ENCODE measurements at regions not wholly inside any gene's neighbourhood (a gene's known extent, or its start where the extent isn't known, plus 50 kb on each side); places are given as distances from the start of the nearest gene placed in this dataset.
A peak's percentile ranks its signal among the peaks of the same experiment; 100 is the strongest.

DNA sequence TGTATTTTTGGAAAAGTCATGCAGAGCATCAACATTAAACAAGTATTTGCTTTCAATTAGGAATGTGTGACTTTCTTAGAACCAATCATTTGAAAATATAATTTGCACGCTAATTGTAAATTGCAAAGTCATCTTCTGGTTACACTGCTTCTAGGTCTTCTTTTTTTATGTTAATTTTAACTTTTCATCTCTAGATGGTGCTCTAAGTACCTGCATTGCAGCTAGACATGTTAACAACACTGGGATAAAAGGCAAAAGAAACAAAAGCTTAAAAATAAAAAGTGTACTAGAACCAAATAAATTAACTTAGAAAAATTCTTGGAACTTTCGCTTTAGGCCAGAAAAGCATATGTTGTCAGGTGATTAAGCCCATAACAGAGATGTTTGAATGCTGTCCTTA is 2758.2 kb downstream of the PCDH9 start:
- DNase-seq (ENCODE audit: low spot score): peak; percentile 32

DNA sequence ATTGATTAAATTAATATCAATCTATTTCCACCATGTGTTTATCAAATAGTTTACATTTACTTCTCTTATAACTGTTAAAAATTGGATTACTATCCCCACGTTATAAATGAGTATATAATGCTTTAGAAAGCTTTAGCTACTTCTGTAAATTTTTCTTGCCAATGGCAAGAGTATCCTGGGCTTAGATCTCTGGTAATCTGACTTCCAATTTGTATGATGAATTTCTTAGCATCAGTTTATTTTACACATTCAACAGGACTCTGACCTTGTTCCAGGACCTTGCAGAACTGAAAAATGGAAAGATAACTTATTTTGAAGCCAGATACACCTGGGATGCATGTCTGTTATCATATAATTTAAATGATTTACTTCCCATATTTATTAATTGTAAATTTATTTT is 2759.4 kb downstream of the PCDH9 start:
- no peak for DNase-seq (ENCODE audit: low spot score)

DNA sequence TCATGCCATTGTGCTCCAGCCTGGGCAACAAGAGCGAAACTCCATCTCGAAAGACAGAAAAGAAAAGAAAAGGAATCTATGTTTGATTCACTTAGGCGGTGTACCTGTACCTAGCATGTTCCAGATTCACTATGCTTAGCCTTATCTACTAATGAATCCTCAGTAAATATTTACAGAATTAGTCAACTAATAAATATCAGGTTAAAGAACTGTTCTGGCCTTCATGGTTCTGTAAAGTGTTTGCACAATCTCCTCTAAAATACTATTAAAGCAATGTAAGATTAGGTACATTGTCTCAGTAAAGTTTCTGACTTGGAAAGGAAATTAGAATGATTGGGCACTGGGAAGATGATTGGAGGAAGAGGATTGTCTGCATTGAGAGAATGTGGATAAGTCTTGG is 2770.4 kb downstream of the PCDH9 start:
- no peak for DNase-seq (ENCODE audit: low spot score)

DNA sequence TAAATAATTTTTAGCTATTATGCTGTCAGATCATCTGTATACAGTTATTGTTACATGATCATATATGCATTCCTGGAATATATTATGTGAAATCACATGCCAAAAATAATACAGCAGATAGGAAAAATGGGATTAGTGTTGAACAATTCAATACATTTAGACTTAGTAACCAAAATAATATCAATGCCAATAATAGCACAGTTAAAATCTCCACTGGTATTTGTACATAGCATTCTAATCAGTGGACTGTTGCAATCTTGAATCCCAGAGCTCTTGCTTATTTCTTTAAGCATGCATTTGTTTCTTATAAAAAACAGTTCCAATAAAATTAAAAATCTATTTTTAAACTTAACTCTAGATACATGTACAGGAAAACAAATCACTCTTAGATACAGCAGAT is 2772.2 kb downstream of the PCDH9 start:
- no peak for DNase-seq (ENCODE audit: low spot score)

DNA sequence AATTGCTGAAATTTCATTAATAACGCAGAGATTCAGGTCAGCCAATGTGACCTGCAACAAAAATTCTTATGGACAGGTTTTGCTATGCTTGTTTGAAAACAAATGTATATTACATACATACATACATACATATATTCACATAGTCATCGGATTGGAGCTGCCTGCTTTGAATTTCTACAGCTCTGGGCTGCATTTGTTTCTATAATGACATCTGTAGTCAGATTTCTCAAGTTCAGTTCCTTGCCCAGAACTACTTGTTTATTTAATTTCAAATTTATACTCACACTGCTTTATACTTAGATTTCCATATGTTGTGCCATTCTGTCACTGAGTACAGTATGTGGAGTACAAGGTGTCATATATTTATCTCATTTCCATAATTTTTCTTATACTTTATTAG is 2775.0 kb downstream of the PCDH9 start:
- DNase-seq (ENCODE audit: low spot score): no peak

GRCh38 chr13:64453831-64454230 is 2776.3 kb downstream of the PCDH9 start:
- peak; percentile 16 for DNase-seq (ENCODE audit: low spot score)

GRCh38 chr13:64446372-64446771 is 2783.8 kb downstream of the PCDH9 start:
- DNase-seq (ENCODE audit: low spot score): no peak

DNA sequence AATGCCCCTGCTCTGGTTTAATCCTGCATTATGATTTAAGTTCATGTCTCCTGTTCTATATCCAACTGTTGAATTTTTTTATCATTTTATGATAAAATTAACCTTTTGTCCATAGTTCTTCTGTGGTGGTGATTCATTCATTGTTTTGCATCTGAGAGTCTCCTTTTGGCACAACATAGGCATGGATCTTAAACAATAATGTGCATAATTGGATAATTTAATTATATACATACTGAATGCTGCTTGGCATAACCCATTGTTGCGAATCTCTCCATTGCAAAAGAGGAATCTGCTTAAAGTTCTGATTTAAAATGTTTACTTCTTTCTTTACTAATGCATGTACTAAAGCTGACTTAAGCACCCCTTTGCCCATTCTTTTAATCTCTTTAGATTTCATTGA is 2788.4 kb downstream of the PCDH9 start:
- no peak for DNase-seq (ENCODE audit: low spot score)

- DNase-seq (ENCODE audit: low spot score): no peak
Observed at GRCh38 chr13:64438084-64438483, 2792.1 kb downstream of the PCDH9 start.

- no peak for DNase-seq (ENCODE audit: low spot score)
Observed at GRCh38 chr13:64429691-64430090, 2800.4 kb downstream of the PCDH9 start.

GRCh38 chr13:64428196-64428595 is 2801.9 kb downstream of the PCDH9 start:
- DNase-seq (ENCODE audit: low spot score): no peak

GRCh38 chr13:64423467-64423866 is 2806.7 kb downstream of the PCDH9 start:
- DNase-seq (ENCODE audit: low spot score): no peak

- no peak for DNase-seq (ENCODE audit: low spot score)
Observed at GRCh38 chr13:64420181-64420580, 2810.0 kb downstream of the PCDH9 start.

DNA sequence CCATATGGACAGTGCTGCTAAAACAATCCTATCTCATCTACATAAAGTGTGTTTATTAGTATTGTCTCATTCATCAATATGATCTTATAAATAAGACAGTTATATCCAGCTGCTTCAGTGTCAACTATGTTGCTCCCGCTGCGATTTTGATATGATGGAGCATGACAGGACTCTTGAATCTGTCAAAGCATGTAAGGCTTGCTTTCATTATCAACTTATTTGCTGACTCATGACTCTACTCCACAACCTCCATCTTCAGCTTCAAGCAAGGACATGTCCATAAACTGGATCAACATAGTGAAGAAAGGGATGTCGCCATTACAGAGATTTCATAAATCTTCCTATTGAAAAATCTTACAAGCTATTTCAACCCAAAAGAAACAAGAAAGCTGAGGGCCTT is 2812.6 kb downstream of the PCDH9 start:
- DNase-seq (ENCODE audit: low spot score): no peak

- no peak for DNase-seq (ENCODE audit: low spot score)
Observed at GRCh38 chr13:64414381-64414780, 2815.8 kb downstream of the PCDH9 start.

DNA sequence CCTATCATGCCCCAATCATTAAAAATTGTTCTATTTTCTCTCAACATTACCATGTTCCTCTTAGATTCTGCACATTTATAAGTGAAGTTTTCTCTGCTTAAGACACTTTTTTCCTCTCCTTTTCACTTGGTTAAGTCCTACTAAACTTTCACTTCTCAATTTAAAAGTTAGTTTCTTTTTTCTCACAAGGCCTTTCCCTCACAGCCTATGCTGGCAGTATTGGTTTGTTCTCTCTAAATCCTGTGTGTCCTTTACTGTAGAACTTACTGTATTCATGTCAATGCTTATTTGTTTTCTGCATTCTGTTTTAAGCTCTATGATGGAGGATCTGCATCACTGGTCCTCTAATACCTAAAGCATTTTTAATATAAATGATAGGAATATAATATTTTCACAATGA is 2816.6 kb downstream of the PCDH9 start:
- no peak for DNase-seq (ENCODE audit: low spot score)

DNA sequence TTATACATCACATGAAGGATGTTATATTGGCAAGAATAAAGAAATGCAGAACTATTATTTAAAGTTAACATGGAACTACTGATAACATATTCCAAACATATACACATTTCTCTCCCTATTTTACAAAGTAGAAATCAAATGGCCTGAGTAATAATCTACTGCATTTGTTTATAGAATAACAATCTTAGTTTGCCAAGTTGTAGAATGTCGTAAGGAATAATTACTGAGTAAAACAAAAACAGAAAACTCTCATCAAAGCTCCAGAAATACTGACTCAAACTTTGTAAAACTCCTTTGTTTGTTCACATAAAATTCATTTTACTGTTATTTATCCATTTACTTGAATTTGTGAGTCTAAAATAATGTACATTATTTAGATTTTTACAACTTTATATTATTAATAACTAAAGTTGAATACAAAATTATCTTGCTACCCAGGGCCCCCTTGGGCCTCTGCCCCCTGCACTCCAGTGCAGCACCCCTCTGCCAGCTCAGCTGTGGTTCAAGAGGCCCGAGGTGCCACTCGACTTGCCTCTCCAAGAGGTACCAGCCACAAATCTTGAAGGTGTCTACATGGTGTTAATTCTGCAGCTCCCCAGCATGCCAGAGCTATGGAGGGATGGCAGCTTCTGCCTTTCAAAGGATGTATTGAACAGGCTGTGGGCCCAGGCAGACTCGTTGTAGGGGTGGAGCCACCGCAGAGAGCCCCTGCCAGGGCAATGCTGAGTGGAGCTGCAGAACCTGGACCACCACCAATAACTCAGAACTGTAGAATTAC is 2819.7 kb downstream of the PCDH9 start:
- no peak for DNase-seq (ENCODE audit: low spot score)

GRCh38 chr13:64397701-64398100 is 2832.4 kb downstream of the PCDH9 start:
- DNase-seq (ENCODE audit: low spot score): no peak

DNA sequence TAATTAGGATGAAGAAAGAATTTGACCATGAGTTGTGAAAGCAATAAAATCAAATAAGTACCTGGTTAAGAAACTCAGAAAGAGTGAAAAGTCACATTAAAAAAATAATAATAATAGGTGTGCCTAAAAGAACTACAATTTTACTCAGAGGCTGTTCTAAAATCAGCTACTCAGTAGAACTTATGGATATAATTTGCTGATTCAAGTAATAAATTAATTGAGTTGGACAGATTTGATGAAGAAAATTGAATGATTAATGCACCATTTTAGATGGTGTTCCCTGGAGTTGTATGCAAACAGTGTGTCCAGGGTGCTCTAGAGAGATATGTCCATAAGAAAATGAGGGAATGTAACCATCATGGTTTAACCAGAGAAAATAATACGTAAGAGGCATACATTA is 2852.5 kb downstream of the PCDH9 start:
- no peak for DNase-seq (ENCODE audit: low spot score)

GRCh38 chr13:64371461-64371860 is 2858.7 kb downstream of the PCDH9 start:
- no peak for DNase-seq (ENCODE audit: low spot score)

DNA sequence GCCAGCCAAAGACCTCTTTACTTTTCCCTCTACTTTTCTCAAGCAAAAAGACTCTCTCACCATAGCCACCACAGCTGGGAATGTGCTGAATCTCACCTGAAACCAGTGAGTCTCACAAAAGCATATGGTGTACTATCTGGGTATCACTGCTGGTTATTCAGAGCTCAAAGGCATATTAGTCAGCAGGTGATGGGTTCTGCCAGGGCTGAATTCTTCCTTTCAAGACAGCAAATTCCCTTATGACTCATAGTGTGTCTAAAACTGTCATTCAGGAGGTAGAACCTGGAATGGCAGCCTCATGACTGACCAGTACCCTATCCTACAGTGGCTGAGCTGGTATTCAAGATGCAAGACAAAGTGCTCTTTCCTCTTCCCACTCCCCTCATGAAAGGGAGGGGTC is 2859.1 kb downstream of the PCDH9 start:
- no peak for DNase-seq (ENCODE audit: low spot score)

GRCh38 chr13:64369121-64369520 is 2861.0 kb downstream of the PCDH9 start:
- no peak for DNase-seq (ENCODE audit: low spot score)

DNA sequence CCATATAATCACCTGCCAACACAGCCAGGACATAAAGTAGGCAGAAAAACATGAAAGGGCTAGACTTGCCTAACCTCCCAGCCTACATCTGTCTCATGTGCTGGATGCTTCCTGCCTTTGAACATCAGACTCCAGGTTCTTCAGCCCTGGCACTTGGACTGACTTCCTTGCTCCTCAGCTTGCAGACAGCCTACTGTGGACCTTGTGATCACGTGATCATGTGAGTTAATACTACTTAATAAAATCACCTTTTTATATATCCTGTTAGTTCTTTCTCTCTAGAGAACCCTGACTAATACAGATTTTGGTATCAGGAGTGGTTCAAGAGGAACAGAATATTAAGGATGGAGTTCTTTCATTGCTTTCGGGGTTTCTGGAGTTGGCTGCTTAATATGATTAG is 2867.6 kb downstream of the PCDH9 start:
- no peak for DNase-seq (ENCODE audit: low spot score)

GRCh38 chr13:64347664-64348063 is 2882.5 kb downstream of the PCDH9 start:
- no peak for DNase-seq (ENCODE audit: low spot score)

Measured in SK-N-DZ (cell line).